PC-9 (cell line): ENCODE measurements at regions not wholly inside any gene's neighbourhood (a gene's known extent, or its start where the extent isn't known, plus 50 kb on each side); places are given as distances from the start of the nearest gene placed in this dataset.

Experiments used
- BruUV-seq: library from RNA; stranded (reverse); fragments of 400-500 nt; replicated peaks from 2 replicates; lab custom pipeline; 2021; lab: Mats Ljungman, UMichigan
- CTCF ChIA-PET: fragments of 300-600 bp; sonication (Branson Sonifier 250); formaldehyde crosslinking; loops from one replicate; lab custom pipeline; 2022; ENCODE audit warnings: antibody characterized with exemption; lab: Charles Lee
- POLR2A ChIA-PET: fragments of 300-600 bp; sonication (Branson Sonifier 250); formaldehyde crosslinking; loops from one replicate; lab custom pipeline; 2022; ENCODE audit warnings: antibody characterized with exemption; ENCODE audit not compliant: unreplicated experiment; lab: Charles Lee
- DNase-seq, 2 experiments: peaks; one replicate each; pipeline versions ENCODE4 v3.0.0 to v3.0.0-alpha.2; 2015 to 2022; ENCODE audit warnings: mixed read lengths in 1 of 2
- H2AFZ ChIP-seq: fragments of 200-600 bp; sonication (generic); 2 replicates; pipeline ENCODE4 v1.8.1; 2017; ENCODE audit warnings: antibody characterized with exemption
- H3F3A ChIP-seq: fragments of 200-600 bp; sonication (generic); 2 replicates; pipeline ENCODE4 v1.8.1; 2017; ENCODE audit warnings: antibody characterized with exemption, mild to moderate bottlenecking, low read depth; ENCODE audit not compliant: insufficient read depth
- H3K27ac ChIP-seq: fragments of 200-600 bp; sonication (generic); 2 replicates; pipeline ENCODE4 v1.6.1; 2016; ENCODE audit warnings: mixed run types
- H3K27me3 ChIP-seq: fragments of 200-600 bp; sonication (generic); 2 replicates; pipeline ENCODE4 v1.6.1; 2016; ENCODE audit warnings: low read depth, mixed run types; ENCODE audit not compliant: insufficient read depth
- H3K36me3 ChIP-seq: fragments of 200-600 bp; sonication (generic); 2 replicates; pipeline ENCODE4 v1.6.1; 2016; ENCODE audit warnings: low read depth, mixed run types
- H3K4me1 ChIP-seq: fragments of 200-600 bp; sonication (generic); replicated peaks from 2 replicates; pipeline ENCODE4 v1.6.1; 2016; ENCODE audit warnings: mixed run types; ENCODE audit not compliant: insufficient read depth
- H3K4me2 ChIP-seq: fragments of 200-600 bp; sonication (generic); 2 replicates; pipeline ENCODE4 v1.6.1; 2017; ENCODE audit warnings: mixed run types
- H3K4me3 ChIP-seq: fragments of 200-600 bp; sonication (generic); 2 replicates; pipeline ENCODE4 v1.6.1; 2016; ENCODE audit warnings: mixed run types
- H3K79me2 ChIP-seq: fragments of 200-600 bp; sonication (generic); 2 replicates; pipeline ENCODE4 v1.6.1; 2017; ENCODE audit warnings: low read depth, mixed run types
- H3K9me2 ChIP-seq: fragments of 200-600 bp; sonication (generic); 2 replicates; pipeline ENCODE4 v1.8.1; 2017; ENCODE audit warnings: mild to moderate bottlenecking; ENCODE audit not compliant: insufficient read depth
- H3K9me3 ChIP-seq: fragments of 200-600 bp; sonication (generic); 2 replicates; pipeline ENCODE4 v1.8.1; 2016; ENCODE audit warnings: low read depth; ENCODE audit not compliant: insufficient read depth
- H4K20me1 ChIP-seq: fragments of 200-600 bp; sonication (generic); 2 replicates; pipeline ENCODE4 v1.8.1; 2017; ENCODE audit not compliant: insufficient read depth
- CTCF ChIP-seq: fragments of 200-600 bp; sonication (generic); conservative IDR thresholded peaks from 2 replicates; pipeline ENCODE4 v1.6.1; 2017; ENCODE audit warnings: mixed run types, antibody characterized with exemption, mild to moderate bottlenecking, moderate library complexity
- EZH2 ChIP-seq: fragments of 200-600 bp; sonication (generic); IDR thresholded peaks from 2 replicates; pipeline ENCODE4 v1.8.0; 2017; ENCODE audit warnings: antibody characterized with exemption, low read depth
- intact Hi-C: fragments of 100-400 bp; cut with micrococcal nuclease; formaldehyde crosslinking; loops from one replicate; pipeline ENCODE4 v1.10.0; 2022; ENCODE audit not compliant: unreplicated experiment

DNA sequence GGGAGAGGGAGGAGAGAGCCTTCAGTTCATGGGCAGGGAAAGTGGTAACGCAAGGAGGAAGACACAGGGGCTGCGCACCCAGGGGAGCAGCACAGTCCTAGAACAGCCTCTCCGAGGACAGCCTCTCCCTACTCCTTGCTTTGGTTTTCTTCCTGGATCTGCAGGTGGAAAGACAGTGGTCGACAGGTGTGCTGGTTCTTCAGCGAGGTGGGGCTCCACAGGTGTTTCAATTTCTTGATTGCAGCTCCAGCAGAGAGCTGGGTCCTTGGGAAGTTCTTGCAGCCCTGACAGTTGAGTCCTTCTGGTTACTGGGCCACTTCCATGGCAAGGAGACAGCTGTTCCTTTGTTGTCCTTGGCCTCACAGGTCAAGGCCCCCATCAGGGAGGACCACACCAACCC is 220.7 kb upstream of the NR2F2 start:
- no peak for DNase-seq
- Histone ChIP-seq H3K4me2 (no peak overlapping the region), H3K4me3 (no peak overlapping the region), H4K20me1 (no peaks in the 10 kb centered on the region), H3K9me3 (no peaks in the 10 kb centered on the region), H2AFZ (no peak overlapping the region), H3K27ac (no peak overlapping the region), H3K9me2 (no peaks in the 10 kb centered on the region), H3K4me1 (no peaks in the 10 kb centered on the region), H3K36me3 (no peaks in the 10 kb centered on the region), H3K27me3 (no peaks in the 10 kb centered on the region), H3F3A (no peaks in the 10 kb centered on the region), H3K79me2 (no peaks in the 10 kb centered on the region)
- no peak for TF ChIP-seq EZH2
- ChIA-PET CTCF (no interaction called here), POLR2A (no interaction called here)
- intact Hi-C loops: no loop called here
- no TSS peak for BruUV-seq

DNA sequence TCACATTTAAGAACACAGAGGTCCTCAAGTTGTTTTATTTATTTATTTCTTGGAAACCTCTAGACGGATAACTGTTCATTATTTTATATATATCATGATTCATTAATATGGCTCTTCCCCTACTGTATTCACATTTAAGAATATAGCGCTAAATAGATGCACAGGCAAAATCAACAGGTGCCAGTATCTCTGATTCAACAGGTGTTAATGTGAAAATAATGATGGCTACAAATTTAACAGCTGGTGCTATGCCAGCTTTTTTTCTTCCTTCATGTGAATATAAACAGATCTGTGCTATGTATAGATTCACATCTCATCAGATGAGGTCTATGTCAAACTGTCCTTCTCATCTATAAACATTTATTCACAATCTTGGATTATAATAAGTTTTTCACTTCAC is 218.5 kb upstream of the NR2F2 start:
- H3K4me1 ChIP-seq: peaks cover 9% of the 10 kb centered on the region; the same call in 1 of the 2 replicates
- intact Hi-C loops: no loop called here
- H3F3A ChIP-seq: no peaks in the 10 kb centered on the region
- CTCF ChIA-PET: no interaction called here
- H3K79me2 ChIP-seq: no peaks in the 10 kb centered on the region
- H4K20me1 ChIP-seq: no peaks in the 10 kb centered on the region
- TF ChIP-seq EZH2 (no peak), CTCF (no peak)
- POLR2A ChIA-PET: no interaction called here
- BruUV-seq: no TSS peak
- no peak overlapping the region for H2AFZ ChIP-seq
- H3K4me2 ChIP-seq: no peak overlapping the region
- no peaks in the 10 kb centered on the region for H3K9me2 ChIP-seq
- no peak overlapping the region for H3K27ac ChIP-seq
- H3K36me3 ChIP-seq: no peaks in the 10 kb centered on the region
- DNase-seq: no peak
- no peaks in the 10 kb centered on the region for H3K9me3 ChIP-seq
- H3K27me3 ChIP-seq: no peaks in the 10 kb centered on the region
- no peak overlapping the region for H3K4me3 ChIP-seq

- ChIA-PET CTCF (no interaction called here), POLR2A (no interaction called here)
- Histone ChIP-seq H3K79me2 (no peaks in the 10 kb centered on the region), H2AFZ (0 out of 2 replicates have a peak overlapping the region, but pooled peaks have one; percentile 20), H3K4me2 (peak overlapping the region; percentile 3; the same call in 1 of the 2 replicates), H3F3A (no peaks in the 10 kb centered on the region), H3K9me2 (no peaks in the 10 kb centered on the region), H3K9me3 (no peaks in the 10 kb centered on the region), H3K36me3 (no peaks in the 10 kb centered on the region), H3K27ac (no peak overlapping the region), H3K4me3 (no peak overlapping the region), H4K20me1 (no peaks in the 10 kb centered on the region), H3K4me1 (peaks cover 9% of the 10 kb centered on the region; the same call in 1 of the 2 replicates), H3K27me3 (no peaks in the 10 kb centered on the region)
- TF ChIP-seq EZH2 (no peak), CTCF (no peak)
- no TSS peak for BruUV-seq
- intact Hi-C loops: loop anchor here (5.0 kb wide), 1 partner anchor 212 kb away; no protein-coding TSS in a partner anchor
- DNase-seq: peak; percentile 18 to 50
Measured at GRCh38 chr15:96115642-96116041, 214.9 kb upstream of the NR2F2 start.

GRCh38 chr15:96117270-96117669 is 213.2 kb upstream of the NR2F2 start:
- no TSS peak for BruUV-seq
- Histone ChIP-seq H3K36me3 (no peaks in the 10 kb centered on the region), H3K4me1 (peaks cover 9% of the 10 kb centered on the region), H4K20me1 (no peaks in the 10 kb centered on the region), H3K27me3 (no peaks in the 10 kb centered on the region), H3K4me3 (no peak overlapping the region), H3K79me2 (no peaks in the 10 kb centered on the region), H3K9me3 (no peaks in the 10 kb centered on the region), H3K4me2 (no peak overlapping the region), H3F3A (no peaks in the 10 kb centered on the region), H3K27ac (no peak overlapping the region), H2AFZ (no peak overlapping the region), H3K9me2 (no peaks in the 10 kb centered on the region)
- no peak for DNase-seq
- ChIA-PET POLR2A (interaction anchor here (0.6 kb wide), 1 partner anchor 210 kb away, joined by 6 read pairs; no protein-coding TSS in a partner anchor), CTCF (no interaction called here)
- intact Hi-C loops: loop anchor here (5.0 kb wide), 1 partner anchor 210 kb away; no protein-coding TSS in a partner anchor
- TF ChIP-seq CTCF: no peak
